Fibroblast of lung (primary cell): ENCODE measurements at regions not wholly inside any gene's neighbourhood (a gene's known extent, or its start where the extent isn't known, plus 50 kb on each side); places are given as distances from the start of the nearest gene placed in this dataset.

Experiments
- EZH2 ChIP-seq: IDR thresholded peaks from 2 replicates; pipeline ENCODE4 v1.5.1; 2012; ENCODE audit warnings: low read length, control low read depth, mild to moderate bottlenecking; ENCODE audit errors: missing control alignments
- TF ChIP-seq, protein P1 (sequence below), 2 donors: IDR thresholded peaks in 1 of 2; conservative IDR thresholded peaks in 1 of 2; 1 replicate in 1 of 2; 2 replicates in 1 of 2; pipeline ENCODE4 v1.5.1; 2011 to 2012; ENCODE audit warnings: low read length in 2 of 2, control low read depth in 1 of 2, inconsistent platforms in 1 of 2, low read depth in 1 of 2, mild to moderate bottlenecking in 1 of 2

DNA sequence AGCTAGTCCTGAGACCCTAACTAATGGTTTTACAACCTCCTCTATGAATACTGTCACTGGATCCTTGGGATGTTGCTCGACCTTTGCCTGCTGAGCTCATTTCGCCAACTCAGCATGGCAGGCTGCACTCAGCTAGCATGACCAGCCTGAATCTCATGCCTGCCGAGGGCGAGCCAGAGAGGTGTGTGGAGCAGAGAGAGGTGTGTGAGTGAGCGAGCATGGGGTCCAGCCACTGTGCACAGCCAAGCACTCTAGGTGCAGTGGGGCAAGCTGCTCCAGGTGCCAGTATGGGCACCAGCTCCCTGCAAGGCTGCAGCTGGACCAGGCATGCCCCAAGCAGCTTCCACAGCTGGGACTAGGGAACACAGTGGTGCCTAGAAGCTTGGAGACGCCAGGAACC, 410.9 kb downstream of the PCDH10 start:
- TF ChIP-seq, protein P1, sequence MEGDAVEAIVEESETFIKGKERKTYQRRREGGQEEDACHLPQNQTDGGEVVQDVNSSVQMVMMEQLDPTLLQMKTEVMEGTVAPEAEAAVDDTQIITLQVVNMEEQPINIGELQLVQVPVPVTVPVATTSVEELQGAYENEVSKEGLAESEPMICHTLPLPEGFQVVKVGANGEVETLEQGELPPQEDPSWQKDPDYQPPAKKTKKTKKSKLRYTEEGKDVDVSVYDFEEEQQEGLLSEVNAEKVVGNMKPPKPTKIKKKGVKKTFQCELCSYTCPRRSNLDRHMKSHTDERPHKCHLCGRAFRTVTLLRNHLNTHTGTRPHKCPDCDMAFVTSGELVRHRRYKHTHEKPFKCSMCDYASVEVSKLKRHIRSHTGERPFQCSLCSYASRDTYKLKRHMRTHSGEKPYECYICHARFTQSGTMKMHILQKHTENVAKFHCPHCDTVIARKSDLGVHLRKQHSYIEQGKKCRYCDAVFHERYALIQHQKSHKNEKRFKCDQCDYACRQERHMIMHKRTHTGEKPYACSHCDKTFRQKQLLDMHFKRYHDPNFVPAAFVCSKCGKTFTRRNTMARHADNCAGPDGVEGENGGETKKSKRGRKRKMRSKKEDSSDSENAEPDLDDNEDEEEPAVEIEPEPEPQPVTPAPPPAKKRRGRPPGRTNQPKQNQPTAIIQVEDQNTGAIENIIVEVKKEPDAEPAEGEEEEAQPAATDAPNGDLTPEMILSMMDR (conservative IDR thresholded peaks at IDR 0.05 in 1 of 2, IDR thresholded peaks at IDR 0.05 in 1 of 2; ENCODE audit: low read depth in 1 of 2, low read length in 2 of 2) = no peak
- no peak for TF ChIP-seq EZH2
